GM12872 (cell line): ENCODE measurements at regions not wholly inside any gene's neighbourhood (a gene's known extent, or its start where the extent isn't known, plus 50 kb on each side); places are given as distances from the start of the nearest gene placed in this dataset.

Experiments used
- TF ChIP-seq, protein P1 (sequence below): IDR thresholded peaks from 3 replicates; pipeline ENCODE4 v1.5.1; 2011; ENCODE audit warnings: low read depth, mild to moderate bottlenecking, low read length, moderate library complexity; ENCODE audit not compliant: insufficient read depth

DNA sequence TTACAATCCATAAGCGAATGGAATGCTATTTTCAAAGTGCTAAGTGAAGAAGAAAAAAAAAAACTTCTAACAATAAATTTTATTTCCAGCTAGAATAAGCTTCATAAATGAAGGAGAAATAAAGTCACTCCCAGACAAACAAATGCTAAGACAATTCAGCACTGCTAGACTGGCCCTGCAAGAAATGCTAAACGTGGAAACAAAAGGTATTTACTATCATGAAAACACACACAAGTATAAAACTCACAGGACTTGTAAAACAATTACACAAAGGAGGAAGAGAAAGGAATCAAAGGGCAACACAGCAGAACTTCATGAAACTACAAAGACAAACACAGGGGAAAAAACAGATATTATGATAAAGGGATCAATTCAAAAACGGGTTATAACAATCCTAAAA is 85.8 kb upstream of the NELL2 start:
- TF ChIP-seq, protein P1, sequence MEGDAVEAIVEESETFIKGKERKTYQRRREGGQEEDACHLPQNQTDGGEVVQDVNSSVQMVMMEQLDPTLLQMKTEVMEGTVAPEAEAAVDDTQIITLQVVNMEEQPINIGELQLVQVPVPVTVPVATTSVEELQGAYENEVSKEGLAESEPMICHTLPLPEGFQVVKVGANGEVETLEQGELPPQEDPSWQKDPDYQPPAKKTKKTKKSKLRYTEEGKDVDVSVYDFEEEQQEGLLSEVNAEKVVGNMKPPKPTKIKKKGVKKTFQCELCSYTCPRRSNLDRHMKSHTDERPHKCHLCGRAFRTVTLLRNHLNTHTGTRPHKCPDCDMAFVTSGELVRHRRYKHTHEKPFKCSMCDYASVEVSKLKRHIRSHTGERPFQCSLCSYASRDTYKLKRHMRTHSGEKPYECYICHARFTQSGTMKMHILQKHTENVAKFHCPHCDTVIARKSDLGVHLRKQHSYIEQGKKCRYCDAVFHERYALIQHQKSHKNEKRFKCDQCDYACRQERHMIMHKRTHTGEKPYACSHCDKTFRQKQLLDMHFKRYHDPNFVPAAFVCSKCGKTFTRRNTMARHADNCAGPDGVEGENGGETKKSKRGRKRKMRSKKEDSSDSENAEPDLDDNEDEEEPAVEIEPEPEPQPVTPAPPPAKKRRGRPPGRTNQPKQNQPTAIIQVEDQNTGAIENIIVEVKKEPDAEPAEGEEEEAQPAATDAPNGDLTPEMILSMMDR: no peak

GRCh38 chr12:44960856-44961255 is 84.7 kb upstream of the NELL2 start:
- TF ChIP-seq, protein P1: 0 out of 3 replicates have a peak, but pooled peaks have one; percentile 6

DNA sequence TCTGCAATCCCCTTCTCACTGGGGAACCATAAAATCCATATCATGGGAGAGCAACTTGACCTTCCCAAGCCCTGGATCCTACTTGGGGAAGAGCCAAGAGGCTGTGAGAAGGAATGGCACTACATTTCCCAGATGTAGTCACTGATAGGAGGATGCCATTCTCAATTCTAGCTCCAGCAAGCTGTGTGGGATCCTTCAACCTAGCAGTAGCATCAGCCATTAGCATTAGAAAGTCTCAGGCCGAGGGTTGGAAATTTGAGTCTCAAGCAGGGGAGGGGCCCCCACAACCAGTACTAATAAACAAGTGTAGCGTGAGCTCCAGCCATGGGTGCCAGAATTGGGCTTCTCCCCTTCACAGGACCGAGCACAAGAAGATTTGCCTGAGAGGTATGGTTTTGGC is 84.3 kb upstream of the NELL2 start:
- TF ChIP-seq, protein P1: no peak

GRCh38 chr12:44947163-44947562 is 71.0 kb upstream of the NELL2 start:
- TF ChIP-seq, protein P1: no peak

DNA sequence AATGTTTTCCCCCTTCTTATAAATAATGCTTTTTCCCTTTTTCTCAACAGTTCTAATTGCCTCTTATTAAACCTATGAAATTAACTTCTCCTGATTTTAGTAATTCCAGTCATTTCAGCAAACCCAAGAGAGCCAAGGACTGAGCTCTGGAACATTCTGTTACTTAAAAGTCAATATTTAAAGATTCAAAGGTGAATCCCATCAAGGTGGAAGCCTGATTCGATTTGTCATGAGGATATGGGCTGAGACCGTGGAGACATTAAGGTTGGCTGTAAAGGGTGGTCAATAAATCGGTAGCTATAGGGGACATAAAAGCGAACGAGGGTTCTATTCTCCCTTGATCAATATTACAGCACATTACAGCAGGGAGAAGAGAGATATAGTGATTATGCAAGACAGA is 66.6 kb upstream of the NELL2 start:
- TF ChIP-seq, protein P1: no peak

- TF ChIP-seq, protein P1: peak; percentile 28; the same call in 2 of the 3 replicates
Observed at GRCh38 chr12:44930972-44931600, 55.0 kb upstream of the NELL2 start.

DNA sequence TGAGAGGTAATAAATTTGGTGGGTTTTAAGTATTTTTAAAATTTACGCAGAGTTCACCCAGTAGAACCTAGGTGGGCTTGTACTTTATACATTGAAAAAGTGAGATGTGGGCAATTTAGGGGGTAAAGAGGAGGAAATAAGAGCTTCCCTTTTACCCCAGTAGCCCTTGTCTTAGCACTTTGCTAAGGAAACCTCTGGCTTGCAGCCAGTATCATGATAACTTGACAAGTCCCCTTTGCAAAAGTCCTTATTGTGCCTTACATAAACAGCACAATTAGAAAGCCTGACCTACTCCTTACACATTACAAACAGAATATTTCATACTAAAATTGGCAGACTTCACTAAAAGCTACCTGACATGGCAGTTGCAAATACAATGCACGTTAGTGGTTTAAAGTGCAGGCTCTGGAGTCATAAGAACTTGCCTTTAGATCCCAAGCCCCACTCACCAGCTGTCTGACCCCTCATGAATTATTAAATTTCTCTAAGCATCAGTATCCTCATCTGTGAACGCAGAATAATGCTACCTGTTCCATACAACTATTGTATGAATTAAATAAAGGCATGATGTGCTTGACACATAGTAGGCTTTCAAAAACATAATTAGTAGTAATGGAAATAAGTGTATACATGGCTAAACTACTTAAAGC is 53.2 kb upstream of the NELL2 start:
- TF ChIP-seq, protein P1: no peak
